ENCODE measurements at regions not wholly inside any gene's neighbourhood (a gene's known extent, or its start where the extent isn't known, plus 50 kb on each side); places are given as distances from the start of the nearest gene placed in this dataset.
A peak's percentile ranks its signal among the peaks of the same experiment; 100 is the strongest.

DNA sequence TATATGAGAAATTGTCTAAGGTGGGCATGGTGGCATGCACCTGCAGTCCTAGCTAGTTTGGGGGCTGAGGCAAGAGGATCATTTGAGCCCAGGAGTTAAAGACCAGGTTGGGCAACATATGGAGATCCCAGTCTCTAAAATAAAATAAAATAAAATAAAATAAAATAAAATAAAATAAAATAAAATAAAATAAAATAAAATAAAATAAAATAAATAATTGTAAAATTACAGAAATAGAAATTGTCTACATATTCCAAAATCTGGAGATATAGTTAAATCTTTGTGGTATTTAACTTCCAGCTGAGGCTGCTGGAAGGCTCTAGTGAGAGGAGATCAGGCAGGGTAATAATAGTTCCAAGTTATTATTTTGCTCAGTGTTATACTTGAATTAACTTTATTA, 1432.1 kb upstream of the CDH2 start:
- ATAC-seq (no peak), DNase-seq (ENCODE audit: low spot score) (no peak)
- intact Hi-C loops (cut with DNase I): loop anchor here (5.0 kb wide), 1 partner anchor 523 kb away; no protein-coding TSS in a partner anchor

- no peak for ATAC-seq
- intact Hi-C loops (cut with DNase I): loop anchor here (5.0 kb wide), 1 partner anchor 527 kb away; no protein-coding TSS in a partner anchor
- DNase-seq (ENCODE audit: low spot score): no peak
Measured at GRCh38 chr18:29605365-29605764, 1428.4 kb upstream of the CDH2 start.

GRCh38 chr18:29596959-29597358, 1420.0 kb upstream of the CDH2 start:
- intact Hi-C loops (cut with DNase I): no loop called here
- DNase-seq (ENCODE audit: low spot score): no peak
- no peak for ATAC-seq

DNA sequence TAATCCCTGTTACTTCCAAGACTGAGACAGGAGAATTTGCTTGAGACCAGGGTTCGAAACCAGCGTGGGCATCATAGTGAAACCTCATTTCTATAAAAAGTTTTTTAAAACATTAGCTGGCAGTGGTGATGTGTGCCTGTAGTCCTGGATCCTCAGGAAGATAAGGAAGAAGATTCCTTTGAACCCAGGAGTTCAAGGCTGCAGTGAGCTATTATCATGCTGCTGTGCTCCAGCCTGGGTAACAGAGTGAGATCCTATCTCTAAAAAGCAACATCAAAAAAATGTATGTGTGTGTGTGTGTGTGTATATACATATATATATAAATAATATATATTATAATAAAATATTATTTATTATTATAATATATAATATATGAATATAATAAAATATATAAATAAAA, 1417.6 kb upstream of the CDH2 start:
- intact Hi-C loops (cut with DNase I): no loop called here
- ATAC-seq: no peak
- no peak for DNase-seq (ENCODE audit: low spot score)

DNA sequence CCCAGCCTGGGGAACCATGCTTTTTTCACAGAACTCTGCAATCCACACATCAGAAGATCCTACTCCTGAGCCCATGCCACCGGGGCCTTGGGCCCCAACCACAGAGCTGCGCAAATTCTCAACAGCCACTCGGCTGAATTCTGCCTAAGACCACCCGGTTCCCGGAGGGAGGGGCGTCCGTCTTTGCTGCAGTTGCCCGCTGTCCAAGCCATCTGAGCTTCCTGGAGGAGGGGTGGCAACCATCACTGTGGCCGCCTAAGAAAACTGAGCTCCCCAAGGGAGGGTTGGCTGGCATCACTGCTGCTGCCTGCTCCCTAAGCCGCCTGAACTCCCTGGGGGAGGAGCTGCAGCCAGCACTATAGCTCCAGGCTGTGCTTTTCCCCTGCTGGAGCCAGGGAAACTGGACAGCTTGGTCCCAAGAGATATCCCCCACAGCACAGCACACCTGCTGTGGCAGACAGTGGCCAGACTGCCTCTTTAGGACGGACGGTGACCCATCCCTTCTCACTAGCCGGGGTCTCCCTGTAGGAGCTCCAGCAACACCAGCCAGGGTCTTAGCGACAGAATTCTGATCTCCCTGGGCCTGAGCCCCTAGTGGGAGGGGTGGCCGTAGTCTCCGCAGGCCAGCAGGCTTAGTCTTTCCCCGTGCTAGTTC, 1411.6 kb upstream of the CDH2 start:
- intact Hi-C loops (cut with DNase I): no loop called here
- DNase-seq (ENCODE audit: low spot score) (no peak), ATAC-seq (peak; percentile 36)

DNA sequence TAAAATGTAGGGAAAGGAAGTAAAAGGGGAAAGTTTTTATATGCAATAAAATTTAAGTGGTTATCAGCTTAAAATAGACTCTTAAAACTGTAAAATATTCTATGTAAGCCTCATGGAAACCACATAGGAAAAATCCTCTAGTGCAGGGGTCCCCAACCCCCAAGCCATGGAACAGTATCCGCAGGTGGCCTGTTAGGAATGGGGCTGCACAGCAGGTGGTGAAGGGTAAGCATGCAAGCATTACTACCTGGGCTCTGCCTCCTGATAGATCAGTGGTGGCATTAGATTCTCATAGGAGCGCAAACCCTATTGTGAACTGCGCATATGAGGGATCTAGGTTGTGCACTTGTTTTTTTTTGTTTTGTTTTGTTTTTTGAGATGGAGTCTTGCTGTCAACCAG, 1409.3 kb upstream of the CDH2 start:
- ATAC-seq: no peak
- intact Hi-C loops (cut with DNase I): no loop called here
- DNase-seq (ENCODE audit: low spot score): no peak

DNA sequence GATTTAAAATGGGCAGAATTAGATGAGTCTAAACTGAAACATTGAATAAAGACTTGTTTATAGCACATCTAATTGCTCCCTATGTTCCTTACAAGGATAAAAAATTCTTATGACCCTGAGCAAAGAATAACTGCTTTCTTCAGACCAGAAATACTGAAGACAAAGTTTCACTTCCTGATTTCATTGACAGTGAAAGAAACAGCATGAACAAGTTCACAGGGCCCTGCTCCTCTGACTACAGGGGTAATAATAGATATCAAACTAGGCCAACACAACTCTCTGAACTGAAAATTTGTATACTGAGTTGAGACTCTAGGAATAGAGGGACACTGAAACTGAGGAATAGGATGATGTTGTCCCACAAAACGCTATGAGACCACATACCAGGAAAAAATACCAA, 1383.3 kb upstream of the CDH2 start:
- intact Hi-C loops (cut with DNase I): no loop called here
- no peak for ATAC-seq
- DNase-seq (ENCODE audit: low spot score): no peak

DNA sequence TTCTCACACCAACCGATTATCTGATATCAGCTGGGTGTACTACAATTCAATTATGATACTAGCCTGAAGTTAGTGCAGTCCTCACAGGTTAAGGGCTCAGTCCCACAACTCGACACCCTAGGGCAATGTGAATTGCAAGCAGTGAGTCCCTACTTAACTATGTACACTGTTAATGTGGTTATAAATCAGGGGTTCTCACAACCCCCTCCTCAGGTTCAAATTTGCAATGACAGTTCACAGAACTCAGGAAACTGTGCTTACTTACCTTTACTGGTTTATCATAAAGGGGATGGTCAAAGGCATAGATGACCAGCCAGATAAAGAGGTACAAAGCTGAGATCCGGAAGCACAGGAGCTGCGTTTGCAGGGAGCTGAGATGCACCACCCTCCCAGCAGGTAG, 1379.1 kb upstream of the CDH2 start:
- DNase-seq (ENCODE audit: low spot score) (no peak), ATAC-seq (no peak)
- intact Hi-C loops (cut with DNase I): no loop called here

DNA sequence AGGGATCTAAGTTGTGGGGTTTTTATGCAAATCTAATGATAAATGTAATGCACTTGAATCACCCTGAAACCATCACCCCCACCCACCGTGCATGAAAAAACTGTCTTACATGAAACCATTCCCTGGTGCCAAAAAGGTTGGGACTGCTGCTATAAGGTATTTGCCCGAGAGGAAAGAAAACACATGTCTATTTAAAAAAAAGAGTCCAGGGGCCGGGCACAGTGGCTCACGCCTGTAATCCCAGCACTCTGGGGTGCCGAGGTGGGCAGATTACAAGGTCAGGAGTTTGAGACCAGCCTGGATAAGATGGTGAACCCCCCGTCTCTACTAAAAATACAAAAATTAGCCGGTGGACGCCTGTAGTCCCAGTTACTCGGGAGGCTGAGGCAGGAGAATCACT, 1372.8 kb upstream of the CDH2 start:
- DNase-seq (ENCODE audit: low spot score) (no peak), ATAC-seq (no peak)
- intact Hi-C loops (cut with DNase I): no loop called here

GRCh38 chr18:29547626-29548025, 1370.7 kb upstream of the CDH2 start:
- DNase-seq (ENCODE audit: low spot score) (no peak), ATAC-seq (no peak)
- intact Hi-C loops (cut with DNase I): no loop called here

DNA sequence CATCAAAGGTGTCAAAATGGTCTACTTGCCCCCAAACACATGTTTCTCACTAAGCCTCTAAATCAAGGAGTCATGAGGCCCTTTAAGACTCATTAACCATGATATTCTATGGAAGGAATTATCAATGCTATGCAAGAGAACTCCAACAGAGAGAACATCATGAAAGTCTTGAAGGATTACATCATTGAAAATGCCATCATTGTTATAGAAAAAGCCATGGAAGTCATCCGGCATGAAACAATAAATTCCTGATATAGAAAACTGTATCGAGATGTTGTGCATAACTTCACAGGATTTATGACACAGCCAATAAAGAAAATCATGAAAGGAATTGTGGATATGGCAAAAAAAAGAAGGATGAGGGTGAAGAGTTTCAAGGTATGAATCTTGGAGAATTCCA, 1363.6 kb upstream of the CDH2 start:
- intact Hi-C loops (cut with DNase I): no loop called here
- ATAC-seq: no peak
- DNase-seq (ENCODE audit: low spot score): no peak

- ATAC-seq (no peak), DNase-seq (ENCODE audit: low spot score) (no peak)
- intact Hi-C loops (cut with DNase I): no loop called here
Measured at GRCh38 chr18:29531746-29532145, 1354.8 kb upstream of the CDH2 start.

DNA sequence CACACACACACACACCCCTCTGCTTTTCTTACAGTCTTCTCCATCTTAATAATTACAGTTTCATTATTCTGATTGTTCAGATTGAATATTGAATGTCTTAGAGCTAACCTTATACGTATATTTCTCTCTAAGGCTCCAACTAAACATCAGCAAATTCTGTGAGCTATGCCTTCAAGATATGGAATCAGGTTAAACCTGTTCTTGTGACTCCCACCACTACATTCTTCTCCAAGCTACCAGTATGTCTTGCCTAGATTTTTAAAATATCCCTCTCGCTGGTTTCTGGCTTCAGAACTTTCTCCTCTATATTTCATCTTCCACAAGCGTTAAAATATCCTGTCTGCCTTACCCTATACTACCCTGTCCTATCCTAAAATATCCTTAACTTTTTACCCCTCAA, 1346.4 kb upstream of the CDH2 start:
- ATAC-seq (no peak), DNase-seq (ENCODE audit: low spot score) (no peak)
- intact Hi-C loops (cut with DNase I): no loop called here

DNA sequence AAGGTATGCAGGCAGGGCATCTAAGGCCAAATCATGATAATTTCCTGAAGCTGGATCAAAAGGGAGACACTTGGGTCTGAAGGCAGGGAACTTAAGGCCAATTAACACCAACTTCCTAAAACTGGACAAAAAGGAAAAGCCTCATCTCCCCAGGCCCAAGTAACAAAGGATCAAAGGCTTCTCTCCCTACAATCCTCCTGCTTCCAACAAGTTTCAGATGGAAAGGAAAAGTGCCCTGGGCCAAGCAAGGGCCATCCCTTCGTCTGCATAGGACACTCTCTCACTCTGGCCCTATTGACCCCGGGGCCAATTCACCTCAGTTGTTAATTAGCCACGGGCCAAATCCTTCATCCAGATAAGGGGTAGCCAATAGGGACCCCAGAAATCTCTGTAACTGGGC, 1335.8 kb upstream of the CDH2 start:
- ATAC-seq: no peak
- intact Hi-C loops (cut with DNase I): no loop called here
- DNase-seq (ENCODE audit: low spot score): no peak

DNA sequence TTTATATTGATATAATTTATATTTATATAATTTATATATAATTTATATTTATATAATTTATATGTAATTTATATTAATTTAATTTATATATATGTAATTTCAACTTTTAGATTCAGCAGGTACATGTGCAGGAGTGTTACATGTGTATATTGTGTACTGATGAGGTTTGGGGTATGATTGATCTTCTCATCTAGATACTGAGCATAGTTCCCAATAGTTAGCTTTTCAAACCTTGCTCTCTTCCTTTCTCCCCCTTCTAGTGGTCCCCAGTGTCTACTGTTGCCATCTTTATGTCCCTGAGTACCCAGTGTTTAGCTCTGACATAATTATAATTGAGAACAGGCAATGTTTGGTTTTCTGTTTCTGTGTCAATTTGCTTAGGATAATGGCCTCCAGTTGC, 1335.3 kb upstream of the CDH2 start:
- ATAC-seq: no peak
- no peak for DNase-seq (ENCODE audit: low spot score)
- intact Hi-C loops (cut with DNase I): no loop called here

- intact Hi-C loops (cut with DNase I): no loop called here
- DNase-seq (ENCODE audit: low spot score) (no peak), ATAC-seq (no peak)
Measured at GRCh38 chr18:29501952-29502351, 1325.0 kb upstream of the CDH2 start.

- ATAC-seq: no peak
- intact Hi-C loops (cut with DNase I): no loop called here
- no peak for DNase-seq (ENCODE audit: low spot score)
Measured at GRCh38 chr18:29496152-29496680, 1319.3 kb upstream of the CDH2 start.

DNA sequence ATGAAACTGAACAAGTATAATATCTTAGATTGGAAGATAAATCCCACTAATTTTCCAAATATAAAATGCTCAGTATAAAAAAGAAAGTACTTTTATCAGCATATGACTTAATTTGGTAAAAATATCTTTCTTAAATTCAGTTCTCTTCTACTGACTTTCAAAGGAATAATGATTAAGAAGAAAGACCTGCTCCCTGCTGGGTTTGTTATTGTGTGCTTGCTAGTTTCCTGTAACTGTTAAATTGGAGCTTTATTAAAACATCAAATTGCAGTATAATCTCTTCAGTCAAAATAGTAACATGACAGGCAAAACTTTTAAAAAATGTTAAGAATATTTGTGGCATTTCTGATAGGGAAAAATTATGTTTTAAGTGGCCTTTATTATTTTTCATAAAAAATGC, 1317.4 kb upstream of the CDH2 start:
- DNase-seq (ENCODE audit: low spot score): no peak
- intact Hi-C loops (cut with DNase I): no loop called here
- ATAC-seq: no peak

- DNase-seq (ENCODE audit: low spot score) (no peak), ATAC-seq (no peak)
- intact Hi-C loops (cut with DNase I): no loop called here
Measured at GRCh38 chr18:29491907-29492306, 1315.0 kb upstream of the CDH2 start.

GRCh38 chr18:29488617-29489016, 1311.7 kb upstream of the CDH2 start:
- intact Hi-C loops (cut with DNase I): no loop called here
- ATAC-seq (no peak), DNase-seq (ENCODE audit: low spot score) (no peak)

- DNase-seq (ENCODE audit: low spot score) (no peak), ATAC-seq (no peak)
- intact Hi-C loops (cut with DNase I): no loop called here
Measured at GRCh38 chr18:29465526-29465925, 1288.6 kb upstream of the CDH2 start.

Measured in sciatic nerve (tissue), 2 donors.